GM13976 (cell line): ENCODE measurements at regions not wholly inside any gene's neighbourhood (a gene's known extent, or its start where the extent isn't known, plus 50 kb on each side); places are given as distances from the start of the nearest gene placed in this dataset.

Experiments used
- DNase-seq: peaks from one replicate; pipeline ENCODE4 v3.0.0; 2012; ENCODE audit warnings: low spot score
- CTCF ChIP-seq: IDR thresholded peaks from 2 replicates; pipeline ENCODE4 v1.5.1; 2012; ENCODE audit warnings: borderline replicate concordance, mild to moderate bottlenecking; ENCODE audit not compliant: insufficient read depth; ENCODE audit errors: extremely low read depth, missing control alignments, control extremely low read depth
- in situ Hi-C: fragments of 300-500 bp; cut with MboI; formaldehyde crosslinking; loops from one replicate; pipeline ENCODE4 v1.12.0; 2022; ENCODE audit warnings: low sequenced_read_pairs, mixed read lengths, inconsistent platforms; ENCODE audit not compliant: unreplicated experiment

GRCh38 chr2:33652830-33653229 is 53.7 kb upstream of the FAM98A start:
- no peak for DNase-seq
- in situ Hi-C loops: no loop called here
- TF ChIP-seq CTCF: no peak

GRCh38 chr2:33650171-33650570 is 51.1 kb upstream of the FAM98A start:
- in situ Hi-C loops: no loop called here
- no peak for TF ChIP-seq CTCF
- DNase-seq: no peak
